Lower leg skin (tissue), 3 donors: ENCODE measurements at regions not wholly inside any gene's neighbourhood (a gene's known extent, or its start where the extent isn't known, plus 50 kb on each side); places are given as distances from the start of the nearest gene placed in this dataset.

Experiments used
- CTCF ChIP-seq, 3 donors: fragments of 450-650 bp; IDR thresholded peaks; one replicate each; pipeline ENCODE4 v1.5.1; 2016; ENCODE audit warnings: antibody characterized with exemption in 3 of 3, mild to moderate bottlenecking in 3 of 3, moderate library complexity in 2 of 3
- POLR2A ChIP-seq, 2 donors: fragments of 450-650 bp; IDR thresholded peaks; one replicate each; pipeline ENCODE4 v1.6.1; 2016 to 2017; ENCODE audit warnings: antibody characterized with exemption in 2 of 2, mild to moderate bottlenecking in 1 of 2, moderate library complexity in 1 of 2

GRCh38 chr10:2915412-2915811, 151.9 kb upstream of the PFKP start:
- TF ChIP-seq CTCF (IDR thresholded peaks at IDR 0.05) (no peak), POLR2A (IDR thresholded peaks at IDR 0.05) (no peak)
